ENCODE measurements at regions not wholly inside any gene's neighbourhood (a gene's known extent, or its start where the extent isn't known, plus 50 kb on each side); places are given as distances from the start of the nearest gene placed in this dataset.

DNA sequence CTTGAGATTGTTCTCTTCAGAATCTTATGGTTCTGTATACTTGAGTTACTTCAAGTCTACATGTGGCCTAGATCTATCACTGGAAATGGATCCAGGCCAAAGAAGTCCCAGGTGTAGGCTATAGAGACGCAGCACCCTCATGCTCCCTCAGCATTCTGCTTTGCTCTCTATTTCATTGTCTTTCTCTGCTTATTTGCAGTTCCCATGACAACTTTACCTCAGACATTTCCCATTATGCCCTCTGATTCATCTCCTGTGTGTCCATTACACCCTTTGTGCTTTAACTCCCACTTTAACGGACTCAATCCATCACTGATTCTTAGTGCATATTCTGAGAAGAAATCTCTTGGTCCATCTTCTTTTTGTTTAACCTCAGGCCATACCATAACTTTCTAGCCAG lies 236.9 kb upstream of the NRIP1 start:
- H4K91ac ChIP-seq (ENCODE audit: low read depth, low read length): no peak overlapping the region
- WGBS (ENCODE audit: extremely low coverage, insufficient coverage, insufficient read length): no CpG with 5 or more reads among the region's 2 CpGs
- H3K4ac ChIP-seq (ENCODE audit: low read depth, low read length): no peak overlapping the region
- H3K23ac ChIP-seq (ENCODE audit: low read length): no peak overlapping the region
- H3K9me3 ChIP-seq (ENCODE audit: insufficient read depth, low read depth, low read length): peaks cover 5% of the 10 kb centered on the region
- H2AFZ ChIP-seq (ENCODE audit: insufficient read depth, low read length, poor library complexity): no peak overlapping the region
- H3K14ac ChIP-seq (ENCODE audit: low read length): no peak overlapping the region
- H3K4me1 ChIP-seq (ENCODE audit: control insufficient read depth in 1 of 2, insufficient read depth in 2 of 2, low read length in 2 of 2): peaks cover 0 to 2% of the 10 kb centered on the region in 2 experiments
- H2BK5ac ChIP-seq (ENCODE audit: low read depth, low read length, poor library complexity): no peak overlapping the region
- H3K18ac ChIP-seq (ENCODE audit: low read length): no peak overlapping the region
- DNase-seq: peak; percentile 40 to 69
- no peak overlapping the region for H3K4me2 ChIP-seq (ENCODE audit: low read length)
- H3K79me1 ChIP-seq (ENCODE audit: low read length): no peaks in the 10 kb centered on the region
- no peaks in the 10 kb centered on the region for H3K27me3 ChIP-seq (ENCODE audit: insufficient read depth, low read length)
- H4K12ac ChIP-seq (ENCODE audit: low read depth, low read length): no peak overlapping the region
- peak overlapping the region; percentile 14 for H3K27ac ChIP-seq (ENCODE audit: low read depth, low read length)
- H4K8ac ChIP-seq (ENCODE audit: low read depth, low read length): no peak overlapping the region
- peaks cover 0 to 3% of the 10 kb centered on the region in 2 experiments for H3K36me3 ChIP-seq (ENCODE audit: control insufficient read depth in 1 of 2, insufficient read depth in 2 of 2, low read length in 2 of 2)
- H3K4me3 ChIP-seq (ENCODE audit: low read depth, low read length): no peak overlapping the region
- H3K9ac ChIP-seq (ENCODE audit: low read length): no peak overlapping the region
- H2AK5ac ChIP-seq (ENCODE audit: low read length): no peak overlapping the region
- H2BK120ac ChIP-seq (ENCODE audit: insufficient read depth, low read length, poor library complexity): no peak overlapping the region
- no peaks in the 10 kb centered on the region for H3K79me2 ChIP-seq (ENCODE audit: control insufficient read depth, insufficient read depth, low read length, poor library complexity)
- H2BK12ac ChIP-seq (ENCODE audit: low read length): no peak overlapping the region

DNA sequence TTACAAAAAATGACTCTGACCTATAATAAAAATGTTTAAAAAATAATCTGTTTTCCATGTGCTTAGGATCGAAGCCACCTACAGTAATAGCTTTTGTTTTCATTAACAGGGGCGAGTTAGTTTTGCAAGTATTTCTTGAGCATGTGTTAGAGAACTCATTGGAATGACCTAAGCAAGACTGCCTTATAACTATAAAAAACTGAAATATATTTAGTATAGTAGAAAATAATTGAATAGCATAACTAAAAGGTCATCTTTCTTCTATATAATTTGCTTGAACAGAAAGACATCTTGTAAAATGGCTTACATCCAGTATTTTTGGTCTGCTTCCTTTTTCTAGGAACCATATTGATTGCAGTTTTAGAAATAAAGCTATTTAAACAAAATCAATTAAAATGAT lies 241.5 kb upstream of the NRIP1 start:
- Histone ChIP-seq H2BK5ac (ENCODE audit: low read depth, low read length, poor library complexity) (no peak overlapping the region), H2AFZ (ENCODE audit: insufficient read depth, low read length, poor library complexity) (no peak overlapping the region), H2BK12ac (ENCODE audit: low read length) (no peak overlapping the region), H4K91ac (ENCODE audit: low read depth, low read length) (no peak overlapping the region), H4K8ac (ENCODE audit: low read depth, low read length) (no peak overlapping the region), H3K27ac (ENCODE audit: low read depth, low read length) (no peak overlapping the region), H3K4me2 (ENCODE audit: low read length) (no peak overlapping the region), H3K4me1 (ENCODE audit: control insufficient read depth in 1 of 2, insufficient read depth in 2 of 2, low read length in 2 of 2) (peaks cover 0 to 2% of the 10 kb centered on the region in 2 experiments), H3K23ac (ENCODE audit: low read length) (no peak overlapping the region), H3K9ac (ENCODE audit: low read length) (no peak overlapping the region), H3K14ac (ENCODE audit: low read length) (no peak overlapping the region), H3K4me3 (ENCODE audit: low read depth, low read length) (no peak overlapping the region), H3K79me1 (ENCODE audit: low read length) (no peaks in the 10 kb centered on the region), H3K27me3 (ENCODE audit: insufficient read depth, low read length) (no peaks in the 10 kb centered on the region), H3K36me3 (ENCODE audit: control insufficient read depth in 1 of 2, insufficient read depth in 2 of 2, low read length in 2 of 2) (no peaks in the 10 kb centered on the region), H2AK5ac (ENCODE audit: low read length) (no peak overlapping the region), H3K79me2 (ENCODE audit: control insufficient read depth, insufficient read depth, low read length, poor library complexity) (no peaks in the 10 kb centered on the region), H2BK120ac (ENCODE audit: insufficient read depth, low read length, poor library complexity) (no peak overlapping the region), H3K18ac (ENCODE audit: low read length) (no peak overlapping the region), H3K4ac (ENCODE audit: low read depth, low read length) (no peak overlapping the region), H4K12ac (ENCODE audit: low read depth, low read length) (no peak overlapping the region), H3K9me3 (ENCODE audit: insufficient read depth, low read depth, low read length) (no peaks in the 10 kb centered on the region)
- no CpG with 5 or more reads among the region's 2 CpGs for WGBS (ENCODE audit: extremely low coverage, insufficient coverage, insufficient read length)
- DNase-seq: no peak

DNA sequence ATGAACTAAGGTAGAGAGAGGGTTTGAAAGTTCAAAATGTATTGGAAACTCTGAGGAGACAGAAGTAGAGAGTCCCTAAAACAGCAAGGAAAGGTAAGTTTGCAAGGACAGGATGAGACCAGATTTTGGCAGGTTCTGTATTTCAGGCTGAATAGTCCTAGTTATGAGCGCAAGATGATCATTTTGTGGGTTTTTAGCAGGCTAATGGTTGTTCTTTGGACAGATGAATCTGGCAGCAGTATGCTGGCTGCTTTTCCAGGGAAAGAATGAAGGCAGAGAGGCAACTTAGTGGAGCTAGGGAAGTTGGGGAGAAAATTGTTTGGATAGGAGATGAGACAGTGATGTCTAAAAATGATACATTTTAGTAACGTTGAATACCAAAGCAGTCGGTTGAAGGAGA lies 243.5 kb upstream of the NRIP1 start:
- Histone ChIP-seq H2BK12ac (ENCODE audit: low read length) (no peak overlapping the region), H3K14ac (ENCODE audit: low read length) (no peak overlapping the region), H3K27me3 (ENCODE audit: insufficient read depth, low read length) (no peaks in the 10 kb centered on the region), H2BK120ac (ENCODE audit: insufficient read depth, low read length, poor library complexity) (no peak overlapping the region), H3K23ac (ENCODE audit: low read length) (no peak overlapping the region), H3K4me1 (ENCODE audit: control insufficient read depth in 1 of 2, insufficient read depth in 2 of 2, low read length in 2 of 2) (no peaks in the 10 kb centered on the region), H3K9me3 (ENCODE audit: insufficient read depth, low read depth, low read length) (no peaks in the 10 kb centered on the region), H3K4me3 (ENCODE audit: low read depth, low read length) (no peak overlapping the region), H4K8ac (ENCODE audit: low read depth, low read length) (no peak overlapping the region), H2AFZ (ENCODE audit: insufficient read depth, low read length, poor library complexity) (no peak overlapping the region), H3K4ac (ENCODE audit: low read depth, low read length) (no peak overlapping the region), H3K18ac (ENCODE audit: low read length) (no peak overlapping the region), H3K9ac (ENCODE audit: low read length) (no peak overlapping the region), H3K36me3 (ENCODE audit: control insufficient read depth in 1 of 2, insufficient read depth in 2 of 2, low read length in 2 of 2) (no peaks in the 10 kb centered on the region), H3K27ac (ENCODE audit: low read depth, low read length) (no peak overlapping the region), H4K91ac (ENCODE audit: low read depth, low read length) (no peak overlapping the region), H4K12ac (ENCODE audit: low read depth, low read length) (no peak overlapping the region), H3K79me2 (ENCODE audit: control insufficient read depth, insufficient read depth, low read length, poor library complexity) (no peaks in the 10 kb centered on the region), H3K4me2 (ENCODE audit: low read length) (no peak overlapping the region), H2AK5ac (ENCODE audit: low read length) (no peak overlapping the region), H2BK5ac (ENCODE audit: low read depth, low read length, poor library complexity) (no peak overlapping the region), H3K79me1 (ENCODE audit: low read length) (no peaks in the 10 kb centered on the region)
- WGBS (ENCODE audit: extremely low coverage, insufficient coverage, insufficient read length): no CpG with 5 or more reads among the region's 3 CpGs
- DNase-seq: no peak

DNA sequence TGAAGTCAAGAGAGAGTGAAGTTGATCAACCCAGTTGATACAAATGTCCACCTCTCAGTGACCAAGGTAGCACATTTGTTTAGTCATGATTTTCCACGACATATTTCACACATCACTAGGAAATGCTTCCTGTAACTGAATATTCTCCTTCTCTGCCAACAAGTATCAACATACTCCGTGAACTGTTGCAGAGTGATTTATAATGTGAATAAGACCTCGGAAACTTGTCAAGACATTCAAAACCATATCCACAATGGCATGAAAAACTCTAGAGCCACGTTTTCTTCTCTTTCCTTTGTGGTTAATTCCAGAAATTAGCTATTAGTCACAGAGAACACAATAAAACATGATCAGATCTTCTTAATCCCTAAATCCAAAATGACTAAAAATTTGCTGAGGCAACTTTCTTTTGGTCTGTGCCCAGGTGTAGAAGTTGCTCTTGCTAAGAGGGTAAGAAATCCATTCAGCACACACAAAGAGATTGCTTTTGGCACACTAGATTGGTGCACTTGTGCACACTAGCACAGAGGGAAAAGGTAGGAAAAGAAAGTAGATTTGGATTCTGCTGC lies 244.3 kb upstream of the NRIP1 start:
- no peak overlapping the region for H3K9ac ChIP-seq (ENCODE audit: low read length)
- H3K4ac ChIP-seq (ENCODE audit: low read depth, low read length): no peak overlapping the region
- H3K4me2 ChIP-seq (ENCODE audit: low read length): no peak overlapping the region
- no peak overlapping the region for H3K14ac ChIP-seq (ENCODE audit: low read length)
- H2AFZ ChIP-seq (ENCODE audit: insufficient read depth, low read length, poor library complexity): no peak overlapping the region
- no CpG with 5 or more reads among the region's 4 CpGs for WGBS (ENCODE audit: extremely low coverage, insufficient coverage, insufficient read length)
- H4K8ac ChIP-seq (ENCODE audit: low read depth, low read length): no peak overlapping the region
- no peak overlapping the region for H2AK5ac ChIP-seq (ENCODE audit: low read length)
- no peak overlapping the region for H3K4me3 ChIP-seq (ENCODE audit: low read depth, low read length)
- no peak for DNase-seq
- no peaks in the 10 kb centered on the region for H3K79me1 ChIP-seq (ENCODE audit: low read length)
- H2BK5ac ChIP-seq (ENCODE audit: low read depth, low read length, poor library complexity): no peak overlapping the region
- no peaks in the 10 kb centered on the region for H3K4me1 ChIP-seq (ENCODE audit: control insufficient read depth in 1 of 2, insufficient read depth in 2 of 2, low read length in 2 of 2)
- no peak overlapping the region for H4K12ac ChIP-seq (ENCODE audit: low read depth, low read length)
- H3K27ac ChIP-seq (ENCODE audit: low read depth, low read length): no peak overlapping the region
- no peak overlapping the region for H4K91ac ChIP-seq (ENCODE audit: low read depth, low read length)
- no peaks in the 10 kb centered on the region for H3K9me3 ChIP-seq (ENCODE audit: insufficient read depth, low read depth, low read length)
- no peaks in the 10 kb centered on the region for H3K79me2 ChIP-seq (ENCODE audit: control insufficient read depth, insufficient read depth, low read length, poor library complexity)
- no peaks in the 10 kb centered on the region for H3K27me3 ChIP-seq (ENCODE audit: insufficient read depth, low read length)
- no peak overlapping the region for H2BK12ac ChIP-seq (ENCODE audit: low read length)
- H3K23ac ChIP-seq (ENCODE audit: low read length): no peak overlapping the region
- H2BK120ac ChIP-seq (ENCODE audit: insufficient read depth, low read length, poor library complexity): no peak overlapping the region
- H3K36me3 ChIP-seq (ENCODE audit: control insufficient read depth in 1 of 2, insufficient read depth in 2 of 2, low read length in 2 of 2): no peaks in the 10 kb centered on the region
- H3K18ac ChIP-seq (ENCODE audit: low read length): no peak overlapping the region

Data from trophoblast cell (in vitro differentiated cells and primary cell).